GM23338 (cell line): ENCODE measurements at regions not wholly inside any gene's neighbourhood (a gene's known extent, or its start where the extent isn't known, plus 50 kb on each side); places are given as distances from the start of the nearest gene placed in this dataset.

Source experiments
- ATAC-seq: fragments of 200-7000 bp; cut with Tn5 transposase; 3 replicates; pipeline ENCODE4 v1.9.1; 2020
- DNase-seq: peaks from one replicate; pipeline ENCODE4 v3.0.0-alpha.2; 2015; ENCODE audit warnings: low spot score
- H2AFZ ChIP-seq: fragments of 200-600 bp; sonication (generic); 2 replicates; pipeline ENCODE4 v1.8.0; 2016; ENCODE audit warnings: antibody characterized with exemption, mild to moderate bottlenecking, moderate library complexity
- H3F3A ChIP-seq: fragments of 200-600 bp; sonication (generic); replicated peaks from 2 replicates; pipeline ENCODE4 v1.8.0; 2017; ENCODE audit warnings: antibody characterized with exemption, mixed run types, low read depth
- H3K27ac ChIP-seq: fragments of 200-600 bp; sonication (generic); 2 replicates; pipeline ENCODE4 v1.6.1; 2016; ENCODE audit warnings: low read depth
- H3K27me3 ChIP-seq: fragments of 200-600 bp; sonication (generic); 2 replicates; pipeline ENCODE4 v1.8.0; 2016; ENCODE audit warnings: mild to moderate bottlenecking, mixed run types, moderate library complexity; ENCODE audit not compliant: insufficient read depth
- H3K36me3 ChIP-seq: fragments of 200-600 bp; sonication (generic); 2 replicates; pipeline ENCODE4 v1.8.0; 2016; ENCODE audit warnings: mild to moderate bottlenecking; ENCODE audit not compliant: insufficient read depth
- H3K4me1 ChIP-seq: fragments of 200-600 bp; sonication (generic); 2 replicates; pipeline ENCODE4 v1.8.0; 2016; ENCODE audit warnings: mild to moderate bottlenecking, moderate library complexity; ENCODE audit not compliant: insufficient read depth
- H3K4me2 ChIP-seq: fragments of 200-600 bp; sonication (generic); 2 replicates; pipeline ENCODE4 v1.7.1; 2017; ENCODE audit warnings: mixed run types
- H3K4me3 ChIP-seq: fragments of 200-600 bp; sonication (generic); 2 replicates; pipeline ENCODE4 v1.6.1; 2016; ENCODE audit warnings: mixed run types
- H3K79me2 ChIP-seq: fragments of 200-600 bp; sonication (generic); replicated peaks from 2 replicates; pipeline ENCODE4 v1.8.0; 2017; ENCODE audit warnings: mild to moderate bottlenecking; ENCODE audit not compliant: insufficient read depth
- H3K9me2 ChIP-seq: fragments of 200-600 bp; sonication (generic); 2 replicates; pipeline ENCODE4 v1.8.0; 2017; ENCODE audit not compliant: insufficient read depth
- H4K20me1 ChIP-seq: fragments of 200-600 bp; sonication (generic); replicated peaks from 2 replicates; pipeline ENCODE4 v1.8.0; 2017; ENCODE audit warnings: mild to moderate bottlenecking; ENCODE audit not compliant: insufficient read depth
- H3K27ac Mint-ChIP-seq: 2 replicates; pipeline ENCODE4 v1.8.0; 2020; ENCODE audit warnings: inconsistent platforms, mild to moderate bottlenecking, moderate library complexity, mixed read lengths
- H3K27me3 Mint-ChIP-seq: 3 replicates; pipeline ENCODE4 v1.8.0; 2022; ENCODE audit warnings: low read depth, mild to moderate bottlenecking, moderate library complexity, mixed read lengths, inconsistent platforms; ENCODE audit not compliant: insufficient read depth, poor library complexity
- H3K36me3 Mint-ChIP-seq: 3 replicates; pipeline ENCODE4 v1.8.0; 2021; ENCODE audit warnings: low read depth, mild to moderate bottlenecking, inconsistent platforms, moderate library complexity, mixed read lengths
- H3K4me1 Mint-ChIP-seq: 3 replicates; pipeline ENCODE4 v1.8.0; 2020; ENCODE audit warnings: mild to moderate bottlenecking, inconsistent platforms, mixed read lengths
- H3K4me3 Mint-ChIP-seq: 3 replicates; pipeline ENCODE4 v1.8.0; 2021; ENCODE audit warnings: moderate library complexity, mild to moderate bottlenecking, inconsistent platforms, mixed read lengths
- H3K9me3 Mint-ChIP-seq: 3 replicates; pipeline ENCODE4 v1.8.0; 2020; ENCODE audit warnings: moderate library complexity, mild to moderate bottlenecking, inconsistent platforms, mixed read lengths
- CREB1 ChIP-seq: fragments of 250-450 bp; sonication (Bioruptor Pico); IDR thresholded peaks from 2 replicates; pipeline ENCODE4 v1.5.0; 2020; ENCODE audit warnings: low read depth, mild to moderate bottlenecking, moderate library complexity
- EZH2 ChIP-seq: fragments of 200-600 bp; sonication (generic); IDR thresholded peaks from one replicate; pipeline ENCODE4 v1.8.0; 2017; ENCODE audit warnings: antibody characterized with exemption, mild to moderate bottlenecking, low read depth; ENCODE audit not compliant: unreplicated experiment
- POLR2AphosphoS5 ChIP-seq: IDR thresholded peaks from 2 replicates; pipeline ENCODE4 v1.6.1; 2016; ENCODE audit warnings: antibody characterized with exemption, low read depth
- STAT1 ChIP-seq: IDR thresholded peaks from one replicate; pipeline ENCODE4 v1.6.1; 2016; ENCODE audit warnings: antibody characterized with exemption; ENCODE audit not compliant: unreplicated experiment
- ZNF114 ChIP-seq: fragments of 250-450 bp; sonication (Bioruptor Pico); IDR thresholded peaks from 2 replicates; pipeline ENCODE4 v1.5.0; 2020; ENCODE audit warnings: mild to moderate bottlenecking, moderate library complexity
- TF ChIP-seq, protein P1 (sequence below): fragments of 250-450 bp; sonication (Bioruptor Pico); IDR thresholded peaks from 2 replicates; pipeline ENCODE4 v1.5.0; 2020; ENCODE audit warnings: mild to moderate bottlenecking, moderate library complexity
- TF ChIP-seq, protein P2 (sequence below), 2 experiments: fragments of 200-600 bp in 1 of 2; sonication (generic) in 1 of 2; conservative IDR thresholded peaks; 2 replicates each; pipeline versions ENCODE4 v1.5.1 to v1.6.1; 2016 to 2017; ENCODE audit warnings: antibody characterized with exemption in 2 of 2, low read depth in 2 of 2, mild to moderate bottlenecking in 2 of 2, moderate library complexity in 1 of 2
- TF ChIP-seq, protein P3 (sequence below): IDR thresholded peaks from 2 replicates; pipeline ENCODE4 v1.6.1; 2016; ENCODE audit warnings: antibody characterized with exemption

DNA sequence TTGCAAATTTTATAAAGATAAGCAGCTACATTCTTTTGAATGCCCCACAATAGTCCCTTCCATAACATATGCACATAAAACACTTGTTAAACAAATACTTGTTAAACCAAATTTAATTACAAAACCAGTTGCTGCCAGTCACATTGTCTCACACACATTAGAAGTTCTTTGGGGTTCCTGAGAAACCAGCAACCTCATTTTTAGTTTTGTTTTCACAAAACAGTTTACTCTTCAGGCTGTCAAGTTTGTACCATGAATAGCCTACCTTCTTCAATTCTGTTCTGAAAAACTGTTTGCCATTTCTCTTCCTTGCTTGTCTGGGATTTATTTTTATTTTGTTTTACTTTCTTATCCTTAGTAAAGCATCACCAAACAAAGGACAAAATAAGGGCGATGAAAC lies 176.5 kb upstream of the PHF14 start (continued):
- TF ChIP-seq, protein P1, sequence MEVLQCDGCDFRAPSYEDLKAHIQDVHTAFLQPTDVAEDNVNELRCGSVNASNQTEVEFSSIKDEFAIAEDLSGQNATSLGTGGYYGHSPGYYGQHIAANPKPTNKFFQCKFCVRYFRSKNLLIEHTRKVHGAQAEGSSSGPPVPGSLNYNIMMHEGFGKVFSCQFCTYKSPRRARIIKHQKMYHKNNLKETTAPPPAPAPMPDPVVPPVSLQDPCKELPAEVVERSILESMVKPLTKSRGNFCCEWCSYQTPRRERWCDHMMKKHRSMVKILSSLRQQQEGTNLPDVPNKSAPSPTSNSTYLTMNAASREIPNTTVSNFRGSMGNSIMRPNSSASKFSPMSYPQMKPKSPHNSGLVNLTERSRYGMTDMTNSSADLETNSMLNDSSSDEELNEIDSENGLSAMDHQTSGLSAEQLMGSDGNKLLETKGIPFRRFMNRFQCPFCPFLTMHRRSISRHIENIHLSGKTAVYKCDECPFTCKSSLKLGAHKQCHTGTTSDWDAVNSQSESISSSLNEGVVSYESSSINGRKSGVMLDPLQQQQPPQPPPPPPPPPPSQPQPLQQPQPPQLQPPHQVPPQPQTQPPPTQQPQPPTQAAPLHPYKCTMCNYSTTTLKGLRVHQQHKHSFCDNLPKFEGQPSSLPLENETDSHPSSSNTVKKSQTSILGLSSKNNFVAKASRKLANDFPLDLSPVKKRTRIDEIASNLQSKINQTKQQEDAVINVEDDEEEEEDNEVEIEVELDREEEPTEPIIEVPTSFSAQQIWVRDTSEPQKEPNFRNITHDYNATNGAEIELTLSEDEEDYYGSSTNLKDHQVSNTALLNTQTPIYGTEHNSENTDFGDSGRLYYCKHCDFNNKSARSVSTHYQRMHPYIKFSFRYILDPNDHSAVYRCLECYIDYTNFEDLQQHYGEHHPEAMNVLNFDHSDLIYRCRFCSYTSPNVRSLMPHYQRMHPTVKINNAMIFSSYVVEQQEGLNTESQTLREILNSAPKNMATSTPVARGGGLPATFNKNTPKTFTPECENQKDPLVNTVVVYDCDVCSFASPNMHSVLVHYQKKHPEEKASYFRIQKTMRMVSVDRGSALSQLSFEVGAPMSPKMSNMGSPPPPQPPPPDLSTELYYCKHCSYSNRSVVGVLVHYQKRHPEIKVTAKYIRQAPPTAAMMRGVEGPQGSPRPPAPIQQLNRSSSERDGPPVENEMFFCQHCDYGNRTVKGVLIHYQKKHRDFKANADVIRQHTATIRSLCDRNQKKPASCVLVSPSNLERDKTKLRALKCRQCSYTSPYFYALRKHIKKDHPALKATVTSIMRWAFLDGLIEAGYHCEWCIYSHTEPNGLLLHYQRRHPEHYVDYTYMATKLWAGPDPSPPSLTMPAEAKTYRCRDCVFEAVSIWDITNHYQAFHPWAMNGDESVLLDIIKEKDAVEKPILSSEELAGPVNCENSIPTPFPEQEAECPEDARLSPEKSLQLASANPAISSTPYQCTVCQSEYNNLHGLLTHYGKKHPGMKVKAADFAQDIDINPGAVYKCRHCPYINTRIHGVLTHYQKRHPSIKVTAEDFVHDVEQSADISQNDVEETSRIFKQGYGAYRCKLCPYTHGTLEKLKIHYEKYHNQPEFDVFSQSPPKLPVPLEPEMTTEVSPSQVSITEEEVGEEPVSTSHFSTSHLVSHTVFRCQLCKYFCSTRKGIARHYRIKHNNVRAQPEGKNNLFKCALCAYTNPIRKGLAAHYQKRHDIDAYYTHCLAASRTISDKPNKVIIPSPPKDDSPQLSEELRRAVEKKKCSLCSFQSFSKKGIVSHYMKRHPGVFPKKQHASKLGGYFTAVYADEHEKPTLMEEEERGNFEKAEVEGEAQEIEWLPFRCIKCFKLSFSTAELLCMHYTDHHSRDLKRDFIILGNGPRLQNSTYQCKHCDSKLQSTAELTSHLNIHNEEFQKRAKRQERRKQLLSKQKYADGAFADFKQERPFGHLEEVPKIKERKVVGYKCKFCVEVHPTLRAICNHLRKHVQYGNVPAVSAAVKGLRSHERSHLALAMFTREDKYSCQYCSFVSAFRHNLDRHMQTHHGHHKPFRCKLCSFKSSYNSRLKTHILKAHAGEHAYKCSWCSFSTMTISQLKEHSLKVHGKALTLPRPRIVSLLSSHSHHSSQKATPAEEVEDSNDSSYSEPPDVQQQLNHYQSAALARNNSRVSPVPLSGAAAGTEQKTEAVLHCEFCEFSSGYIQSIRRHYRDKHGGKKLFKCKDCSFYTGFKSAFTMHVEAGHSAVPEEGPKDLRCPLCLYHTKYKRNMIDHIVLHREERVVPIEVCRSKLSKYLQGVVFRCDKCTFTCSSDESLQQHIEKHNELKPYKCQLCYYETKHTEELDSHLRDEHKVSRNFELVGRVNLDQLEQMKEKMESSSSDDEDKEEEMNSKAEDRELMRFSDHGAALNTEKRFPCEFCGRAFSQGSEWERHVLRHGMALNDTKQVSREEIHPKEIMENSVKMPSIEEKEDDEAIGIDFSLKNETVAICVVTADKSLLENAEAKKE (CRISPR knock-in tag) = no peak
- TF ChIP-seq CREB1 (no peak), EZH2 (no peak)
- TF ChIP-seq, protein P2, sequence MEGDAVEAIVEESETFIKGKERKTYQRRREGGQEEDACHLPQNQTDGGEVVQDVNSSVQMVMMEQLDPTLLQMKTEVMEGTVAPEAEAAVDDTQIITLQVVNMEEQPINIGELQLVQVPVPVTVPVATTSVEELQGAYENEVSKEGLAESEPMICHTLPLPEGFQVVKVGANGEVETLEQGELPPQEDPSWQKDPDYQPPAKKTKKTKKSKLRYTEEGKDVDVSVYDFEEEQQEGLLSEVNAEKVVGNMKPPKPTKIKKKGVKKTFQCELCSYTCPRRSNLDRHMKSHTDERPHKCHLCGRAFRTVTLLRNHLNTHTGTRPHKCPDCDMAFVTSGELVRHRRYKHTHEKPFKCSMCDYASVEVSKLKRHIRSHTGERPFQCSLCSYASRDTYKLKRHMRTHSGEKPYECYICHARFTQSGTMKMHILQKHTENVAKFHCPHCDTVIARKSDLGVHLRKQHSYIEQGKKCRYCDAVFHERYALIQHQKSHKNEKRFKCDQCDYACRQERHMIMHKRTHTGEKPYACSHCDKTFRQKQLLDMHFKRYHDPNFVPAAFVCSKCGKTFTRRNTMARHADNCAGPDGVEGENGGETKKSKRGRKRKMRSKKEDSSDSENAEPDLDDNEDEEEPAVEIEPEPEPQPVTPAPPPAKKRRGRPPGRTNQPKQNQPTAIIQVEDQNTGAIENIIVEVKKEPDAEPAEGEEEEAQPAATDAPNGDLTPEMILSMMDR (conservative IDR thresholded peaks at IDR 0.05; ENCODE audit: low read depth in 2 of 2) = no peak

DNA sequence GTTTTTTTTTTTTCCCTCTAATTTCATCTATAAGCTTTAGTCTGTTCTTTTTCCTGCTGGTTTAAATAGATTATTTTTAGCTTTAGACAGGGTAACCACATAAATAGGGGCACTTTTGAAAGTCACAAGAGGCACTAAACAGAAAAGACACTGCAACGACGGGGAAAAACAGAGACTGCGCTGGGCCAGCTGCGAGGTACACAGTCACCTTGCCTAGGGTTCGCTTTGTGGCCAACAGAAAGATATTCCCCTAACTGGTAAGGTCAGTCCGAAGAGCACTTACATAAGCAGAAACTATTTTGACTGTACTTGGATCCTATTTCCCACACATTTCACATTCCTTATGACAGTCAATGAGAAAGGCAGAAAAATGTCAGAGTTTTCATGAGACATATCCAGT lies 175.6 kb upstream of the PHF14 start:
- Histone ChIP-seq H3K4me2 (no peak overlapping the region), H3K36me3 (no peaks in the 10 kb centered on the region), H3K4me3 (no peak overlapping the region), H3K9me2 (no peaks in the 10 kb centered on the region), H3K79me2 (no peaks in the 10 kb centered on the region), H3K4me1 (0 out of 2 replicates have a peak, but pooled peaks cover 4% of the 10 kb centered on the region), H2AFZ (no peak overlapping the region), H3K27me3 (no peaks in the 10 kb centered on the region), H4K20me1 (no peaks in the 10 kb centered on the region), H3K27ac (no peak overlapping the region), H3F3A (no peaks in the 10 kb centered on the region)
- no peak for DNase-seq
- H3K4me1 Mint-ChIP-seq = no peaks in the 10 kb centered on the region; the same call in 2 of the 3 replicates
- no peak overlapping the region for H3K27ac Mint-ChIP-seq
- peaks cover 5% of the 10 kb centered on the region; the same call in 2 of the 3 replicates for H3K9me3 Mint-ChIP-seq
- peaks cover 4% of the 10 kb centered on the region; the same call in 1 of the 3 replicates for H3K36me3 Mint-ChIP-seq
- no peak for ATAC-seq
- no peaks in the 10 kb centered on the region for H3K27me3 Mint-ChIP-seq
- no peak overlapping the region for H3K4me3 Mint-ChIP-seq
- TF ChIP-seq STAT1 (no peak), ZNF114 (CRISPR knock-in tag) (no peak), POLR2AphosphoS5 (no peak)
- TF ChIP-seq, protein P3, sequence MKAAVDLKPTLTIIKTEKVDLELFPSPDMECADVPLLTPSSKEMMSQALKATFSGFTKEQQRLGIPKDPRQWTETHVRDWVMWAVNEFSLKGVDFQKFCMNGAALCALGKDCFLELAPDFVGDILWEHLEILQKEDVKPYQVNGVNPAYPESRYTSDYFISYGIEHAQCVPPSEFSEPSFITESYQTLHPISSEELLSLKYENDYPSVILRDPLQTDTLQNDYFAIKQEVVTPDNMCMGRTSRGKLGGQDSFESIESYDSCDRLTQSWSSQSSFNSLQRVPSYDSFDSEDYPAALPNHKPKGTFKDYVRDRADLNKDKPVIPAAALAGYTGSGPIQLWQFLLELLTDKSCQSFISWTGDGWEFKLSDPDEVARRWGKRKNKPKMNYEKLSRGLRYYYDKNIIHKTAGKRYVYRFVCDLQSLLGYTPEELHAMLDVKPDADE = no peak
